ENCODE measurements at regions not wholly inside any gene's neighbourhood (a gene's known extent, or its start where the extent isn't known, plus 50 kb on each side); places are given as distances from the start of the nearest gene placed in this dataset.

GRCh38 chr21:24336491-24336890 lies 1270.8 kb downstream of the MRPL39 start:
- TF ChIP-seq, protein P1, sequence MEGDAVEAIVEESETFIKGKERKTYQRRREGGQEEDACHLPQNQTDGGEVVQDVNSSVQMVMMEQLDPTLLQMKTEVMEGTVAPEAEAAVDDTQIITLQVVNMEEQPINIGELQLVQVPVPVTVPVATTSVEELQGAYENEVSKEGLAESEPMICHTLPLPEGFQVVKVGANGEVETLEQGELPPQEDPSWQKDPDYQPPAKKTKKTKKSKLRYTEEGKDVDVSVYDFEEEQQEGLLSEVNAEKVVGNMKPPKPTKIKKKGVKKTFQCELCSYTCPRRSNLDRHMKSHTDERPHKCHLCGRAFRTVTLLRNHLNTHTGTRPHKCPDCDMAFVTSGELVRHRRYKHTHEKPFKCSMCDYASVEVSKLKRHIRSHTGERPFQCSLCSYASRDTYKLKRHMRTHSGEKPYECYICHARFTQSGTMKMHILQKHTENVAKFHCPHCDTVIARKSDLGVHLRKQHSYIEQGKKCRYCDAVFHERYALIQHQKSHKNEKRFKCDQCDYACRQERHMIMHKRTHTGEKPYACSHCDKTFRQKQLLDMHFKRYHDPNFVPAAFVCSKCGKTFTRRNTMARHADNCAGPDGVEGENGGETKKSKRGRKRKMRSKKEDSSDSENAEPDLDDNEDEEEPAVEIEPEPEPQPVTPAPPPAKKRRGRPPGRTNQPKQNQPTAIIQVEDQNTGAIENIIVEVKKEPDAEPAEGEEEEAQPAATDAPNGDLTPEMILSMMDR (optimal IDR thresholded peaks at IDR 0.05 in 1 of 3, IDR thresholded peaks at IDR 0.05 in 1 of 3, conservative IDR thresholded peaks at IDR 0.05 in 1 of 3; ENCODE audit: extremely low read depth in 1 of 3, insufficient read depth in 2 of 3, low read length in 3 of 3) = no peak
- no peak for TF ChIP-seq EZH2 (IDR thresholded peaks at IDR 0.05; ENCODE audit: low read length)

All from keratinocyte (primary cell).